CD4-positive, alpha-beta T cell (primary cell): ENCODE measurements at regions not wholly inside any gene's neighbourhood (a gene's known extent, or its start where the extent isn't known, plus 50 kb on each side); places are given as distances from the start of the nearest gene placed in this dataset.

ENCODE experiments used
- ATAC-seq: fragments of 200-7000 bp; cut with Tn5 transposase; one replicate; pipeline ENCODE4 v1.10.0; 2022; ENCODE audit warnings: mild to moderate bottlenecking; ENCODE audit not compliant: poor library complexity
- CTCF ChIA-PET: fragments of 350-600 bp; sonication (Branson Sonifier 250); formaldehyde crosslinking; loops from one replicate; lab custom pipeline; 2021; ENCODE audit warnings: antibody characterized with exemption, inconsistent platforms; lab: Charles Lee
- POLR2A ChIA-PET: fragments of 350-600 bp; sonication (Branson Sonifier 250); formaldehyde crosslinking; loops from one replicate; lab custom pipeline; 2021; ENCODE audit warnings: antibody characterized with exemption, inconsistent platforms; lab: Charles Lee
- DNase-seq, 14 experiments: peaks; one replicate each; pipeline ENCODE4 v3.0.0-alpha.2; 2013 to 2020; ENCODE audit warnings: mixed read lengths in 2 of 14
- H3K27ac ChIP-seq, 2 donors: one replicate each; pipeline versions ENCODE4 v1.5.1 to v1.7.0; 2013; ENCODE audit warnings: low read length in 2 of 2, low read depth in 1 of 2, mild to moderate bottlenecking in 1 of 2
- H3K27me3 ChIP-seq, 2 experiments: 1 replicate in 1 of 2; 2 replicates in 1 of 2; pipeline versions ENCODE4 v1.6.1 to v1.7.0; 2013; ENCODE audit warnings: low read length in 2 of 2, control low read depth in 1 of 2, mild to moderate bottlenecking in 1 of 2, moderate library complexity in 1 of 2; ENCODE audit not compliant: insufficient read depth in 2 of 2, control insufficient read depth in 1 of 2
- H3K36me3 ChIP-seq: one replicate; pipeline ENCODE4 v1.6.1; 2013; ENCODE audit warnings: low read length, control low read depth; ENCODE audit not compliant: insufficient read depth
- H3K4me1 ChIP-seq: one replicate; pipeline ENCODE4 v1.6.1; 2013; ENCODE audit warnings: low read length, control low read depth; ENCODE audit not compliant: insufficient read depth
- H3K4me3 ChIP-seq: one replicate; pipeline ENCODE4 v1.5.1; 2013; ENCODE audit warnings: mild to moderate bottlenecking, low read length, moderate library complexity
- H3K9me3 ChIP-seq, 2 experiments: 1 replicate in 1 of 2; 2 replicates in 1 of 2; pipeline versions ENCODE4 v1.6.1 to v1.7.0; 2013; ENCODE audit warnings: low read length in 2 of 2, mild to moderate bottlenecking in 2 of 2, control low read depth in 1 of 2, moderate library complexity in 1 of 2; ENCODE audit not compliant: control insufficient read depth in 1 of 2, insufficient read depth in 1 of 2
- H3K27ac Mint-ChIP-seq: one replicate; pipeline ENCODE4 v1.8.0; 2020; ENCODE audit warnings: mixed read lengths
- H3K27me3 Mint-ChIP-seq: one replicate; pipeline ENCODE4 v1.8.0; 2021; ENCODE audit warnings: mixed read lengths
- H3K36me3 Mint-ChIP-seq: one replicate; pipeline ENCODE4 v1.8.0; 2021; ENCODE audit warnings: low read depth, mixed read lengths
- H3K4me1 Mint-ChIP-seq: one replicate; pipeline ENCODE4 v1.8.0; 2021; ENCODE audit warnings: low read depth, mixed read lengths
- H3K4me3 Mint-ChIP-seq: one replicate; pipeline ENCODE4 v1.8.0; 2020; ENCODE audit warnings: mild to moderate bottlenecking, mixed read lengths
- H3K9me3 Mint-ChIP-seq: one replicate; pipeline ENCODE4 v1.8.0; 2020; ENCODE audit warnings: mixed read lengths
- CTCF ChIP-seq: fragments of 200-600 bp; IDR thresholded peaks from one replicate; pipeline ENCODE4 v1.8.0; 2022; ENCODE audit warnings: antibody characterized with exemption, mild to moderate bottlenecking
- intact Hi-C, 2 experiments: fragments of 100-400 bp; cut with DNase I in 1 of 2; cut with micrococcal nuclease in 1 of 2; formaldehyde crosslinking; loops; one replicate each; pipeline versions ENCODE4 v1.15.1 to v1.9.0; 2023 to 2025; cut with DNase I, micrococcal nuclease

DNA sequence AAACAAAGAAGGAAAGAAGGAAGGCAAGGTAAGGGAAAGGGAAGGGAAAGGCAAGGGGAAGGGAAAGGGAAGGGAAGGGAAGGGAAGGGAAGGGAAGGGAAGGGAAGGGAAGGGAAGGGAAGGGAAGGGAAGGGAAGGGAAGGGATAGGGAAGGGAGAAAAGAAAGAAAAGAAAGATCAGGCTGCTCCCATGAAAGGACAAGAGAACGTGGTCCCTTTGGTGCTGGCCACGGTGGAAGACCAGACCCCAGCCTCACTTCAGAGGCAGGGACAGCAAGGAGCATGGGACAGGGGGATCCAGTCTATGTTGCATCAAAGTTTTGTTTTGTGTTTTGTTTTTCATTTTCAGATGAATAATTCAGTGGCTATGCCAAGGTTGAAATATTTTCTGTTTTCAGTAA, 111.4 kb upstream of the IGF1R start:
- Histone ChIP-seq H3K27ac (no peak overlapping the region), H3K36me3 (no peaks in the 10 kb centered on the region), H3K4me3 (no peak overlapping the region), H3K27me3 (peaks cover 0 to 2% of the 10 kb centered on the region in 2 experiments), H3K9me3 (no peaks in the 10 kb centered on the region), H3K4me1 (no peaks in the 10 kb centered on the region)
- Mint-ChIP-seq H3K9me3 (no peaks in the 10 kb centered on the region), H3K27ac (no peak overlapping the region), H3K4me1 (no peaks in the 10 kb centered on the region), H3K4me3 (no peak overlapping the region), H3K27me3 (peaks cover 29% of the 10 kb centered on the region), H3K36me3 (no peaks in the 10 kb centered on the region)
- CTCF ChIA-PET = no interaction called here
- no peak for TF ChIP-seq CTCF
- POLR2A ChIA-PET = no interaction called here
- DNase-seq (no peak), ATAC-seq (no peak)
- intact Hi-C loops = no loop called here

DNA sequence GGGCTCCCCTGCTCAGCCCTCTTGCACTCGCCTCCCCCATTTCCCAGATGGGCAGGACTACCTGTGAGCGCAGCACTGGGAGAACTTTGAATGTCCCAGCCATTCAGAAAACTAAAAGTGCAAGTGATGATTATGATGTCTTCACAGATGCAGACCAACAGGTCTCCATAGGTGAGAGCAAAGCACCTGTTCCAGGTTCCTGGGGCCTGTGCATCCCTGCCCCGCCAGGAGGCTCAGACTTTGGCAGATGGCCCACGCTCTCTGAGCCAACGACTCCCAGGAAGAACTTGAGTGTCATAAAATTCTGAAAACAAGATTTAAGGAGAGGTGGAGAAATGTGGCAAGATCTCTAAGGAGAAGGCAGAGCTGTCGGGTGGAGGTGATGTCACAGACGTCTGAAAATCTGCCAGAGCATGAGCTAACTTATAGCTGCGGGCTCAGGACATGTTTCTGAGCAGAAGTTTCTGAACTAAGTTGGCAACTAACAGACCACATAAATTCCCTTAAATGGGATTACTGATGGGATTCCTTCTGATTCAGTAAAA, 110.8 kb upstream of the IGF1R start:
- Mint-ChIP-seq H3K4me1 (no peaks in the 10 kb centered on the region), H3K36me3 (no peaks in the 10 kb centered on the region), H3K27me3 (peaks cover 28% of the 10 kb centered on the region), H3K4me3 (no peak overlapping the region), H3K9me3 (no peaks in the 10 kb centered on the region), H3K27ac (no peak overlapping the region)
- Histone ChIP-seq H3K36me3 (no peaks in the 10 kb centered on the region), H3K27me3 (peaks cover 0 to 2% of the 10 kb centered on the region in 2 experiments), H3K4me3 (no peak overlapping the region), H3K27ac (no peak overlapping the region), H3K4me1 (no peaks in the 10 kb centered on the region), H3K9me3 (no peaks in the 10 kb centered on the region)
- ATAC-seq (no peak), DNase-seq (no peak)
- intact Hi-C loops = no loop called here
- ChIA-PET POLR2A (no interaction called here), CTCF (no interaction called here)
- TF ChIP-seq CTCF = no peak

DNA sequence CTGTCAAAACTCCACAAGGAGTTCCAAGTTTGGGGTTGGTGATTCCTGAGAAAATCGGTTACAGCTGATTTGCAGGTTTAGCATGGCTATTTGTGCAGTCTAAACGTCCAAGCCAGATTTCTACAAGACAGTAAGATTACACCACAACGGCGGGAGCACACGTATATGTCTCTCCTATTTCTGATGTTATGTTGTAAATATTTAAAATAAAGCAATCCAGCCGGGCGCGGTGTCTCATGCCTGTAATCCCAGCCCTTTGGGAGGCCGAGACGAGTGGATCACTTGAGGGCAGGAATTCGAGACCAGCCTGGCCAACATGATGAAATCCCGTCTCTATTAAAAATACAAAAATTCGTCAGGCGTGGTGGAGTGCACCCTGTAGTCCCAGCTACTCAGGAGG, 106.8 kb upstream of the IGF1R start:
- Histone ChIP-seq H3K4me1 (no peaks in the 10 kb centered on the region), H3K36me3 (no peaks in the 10 kb centered on the region), H3K27me3 (peaks cover 8 to 9% of the 10 kb centered on the region in 2 experiments), H3K4me3 (no peak overlapping the region), H3K9me3 (no peaks in the 10 kb centered on the region), H3K27ac (no peak overlapping the region)
- CTCF ChIA-PET = no interaction called here
- TF ChIP-seq CTCF = no peak
- ATAC-seq = no peak
- DNase-seq = no peak
- no peak overlapping the region for H3K4me3 Mint-ChIP-seq
- no peaks in the 10 kb centered on the region for H3K36me3 Mint-ChIP-seq
- peaks cover 43% of the 10 kb centered on the region for H3K27me3 Mint-ChIP-seq
- no peaks in the 10 kb centered on the region for H3K9me3 Mint-ChIP-seq
- H3K4me1 Mint-ChIP-seq = no peaks in the 10 kb centered on the region
- no peak overlapping the region for H3K27ac Mint-ChIP-seq
- intact Hi-C loops = no loop called here
- POLR2A ChIA-PET = no interaction called here
